ENCODE measurements at regions not wholly inside any gene's neighbourhood (a gene's known extent, or its start where the extent isn't known, plus 50 kb on each side); places are given as distances from the start of the nearest gene placed in this dataset.

- Histone ChIP-seq H3K4me1 (ENCODE audit: control insufficient read depth, insufficient read depth, low read length) (peaks cover 20% of the 10 kb centered on the region), H3K27ac (ENCODE audit: low read depth, low read length) (no peak overlapping the region), H3K27me3 (ENCODE audit: control insufficient read depth, insufficient read depth, low read length) (no peaks in the 10 kb centered on the region), H3K9ac (ENCODE audit: low read length) (no peak overlapping the region), H3K4me3 (ENCODE audit: low read depth, low read length) (no peak overlapping the region), H3K36me3 (ENCODE audit: control insufficient read depth, insufficient read depth, low read length) (peaks cover 5% of the 10 kb centered on the region; the same call in 1 of the 2 replicates), H3K9me3 (ENCODE audit: control insufficient read depth, insufficient read depth, low read depth, low read length) (no peaks in the 10 kb centered on the region)
These were observed 74.1 kb downstream of the HYCC1 start for GRCh38 chr7:22939842-22940241.

DNA sequence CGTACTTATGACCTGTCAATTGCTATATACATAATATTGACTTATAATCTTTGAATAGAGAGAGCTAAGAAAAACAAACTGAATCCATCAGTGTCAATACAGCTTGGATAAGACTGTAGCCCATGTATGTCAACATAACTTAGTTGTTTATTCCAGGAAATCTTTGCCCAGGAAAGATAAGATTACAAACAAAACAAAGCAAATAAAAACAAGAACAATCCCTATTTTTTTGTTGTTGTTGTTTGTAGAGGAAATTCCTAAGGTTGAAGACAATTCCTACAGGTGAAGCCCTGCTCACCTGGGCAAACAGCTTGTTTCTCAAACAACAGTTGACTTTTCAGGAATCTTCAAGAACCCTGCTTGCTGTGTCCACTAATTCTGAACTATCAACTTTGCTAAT, 76.0 kb downstream of the HYCC1 start:
- Histone ChIP-seq H3K4me3 (ENCODE audit: low read depth, low read length) (no peak overlapping the region), H3K27ac (ENCODE audit: low read depth, low read length) (no peak overlapping the region), H3K9ac (ENCODE audit: low read length) (no peak overlapping the region), H3K36me3 (ENCODE audit: control insufficient read depth, insufficient read depth, low read length) (peaks cover 5% of the 10 kb centered on the region; the same call in 1 of the 2 replicates), H3K4me1 (ENCODE audit: control insufficient read depth, insufficient read depth, low read length) (peaks cover 24% of the 10 kb centered on the region), H3K9me3 (ENCODE audit: control insufficient read depth, insufficient read depth, low read depth, low read length) (no peaks in the 10 kb centered on the region), H3K27me3 (ENCODE audit: control insufficient read depth, insufficient read depth, low read length) (no peaks in the 10 kb centered on the region)

- no peak overlapping the region for H3K27ac ChIP-seq (ENCODE audit: low read depth, low read length)
- peaks cover 5% of the 10 kb centered on the region; the same call in 1 of the 2 replicates for H3K36me3 ChIP-seq (ENCODE audit: control insufficient read depth, insufficient read depth, low read length)
- no peaks in the 10 kb centered on the region for H3K9me3 ChIP-seq (ENCODE audit: control insufficient read depth, insufficient read depth, low read depth, low read length)
- H3K9ac ChIP-seq (ENCODE audit: low read length) = no peak overlapping the region
- no peaks in the 10 kb centered on the region for H3K27me3 ChIP-seq (ENCODE audit: control insufficient read depth, insufficient read depth, low read length)
- peaks cover 16% of the 10 kb centered on the region for H3K4me1 ChIP-seq (ENCODE audit: control insufficient read depth, insufficient read depth, low read length)
- no peak overlapping the region for H3K4me3 ChIP-seq (ENCODE audit: low read depth, low read length)
These were observed 77.7 kb downstream of the HYCC1 start for GRCh38 chr7:22936246-22936645.

- Histone ChIP-seq H3K4me3 (ENCODE audit: low read depth, low read length) (no peak overlapping the region), H3K9ac (ENCODE audit: low read length) (no peak overlapping the region), H3K9me3 (ENCODE audit: control insufficient read depth, insufficient read depth, low read depth, low read length) (peaks cover 5% of the 10 kb centered on the region; the same call in 1 of the 2 replicates), H3K27ac (ENCODE audit: low read depth, low read length) (no peak overlapping the region), H3K4me1 (ENCODE audit: control insufficient read depth, insufficient read depth, low read length) (peaks cover 16% of the 10 kb centered on the region), H3K27me3 (ENCODE audit: control insufficient read depth, insufficient read depth, low read length) (no peaks in the 10 kb centered on the region), H3K36me3 (ENCODE audit: control insufficient read depth, insufficient read depth, low read length) (no peaks in the 10 kb centered on the region)
These were observed 78.7 kb downstream of the HYCC1 start for GRCh38 chr7:22935269-22935668.

DNA sequence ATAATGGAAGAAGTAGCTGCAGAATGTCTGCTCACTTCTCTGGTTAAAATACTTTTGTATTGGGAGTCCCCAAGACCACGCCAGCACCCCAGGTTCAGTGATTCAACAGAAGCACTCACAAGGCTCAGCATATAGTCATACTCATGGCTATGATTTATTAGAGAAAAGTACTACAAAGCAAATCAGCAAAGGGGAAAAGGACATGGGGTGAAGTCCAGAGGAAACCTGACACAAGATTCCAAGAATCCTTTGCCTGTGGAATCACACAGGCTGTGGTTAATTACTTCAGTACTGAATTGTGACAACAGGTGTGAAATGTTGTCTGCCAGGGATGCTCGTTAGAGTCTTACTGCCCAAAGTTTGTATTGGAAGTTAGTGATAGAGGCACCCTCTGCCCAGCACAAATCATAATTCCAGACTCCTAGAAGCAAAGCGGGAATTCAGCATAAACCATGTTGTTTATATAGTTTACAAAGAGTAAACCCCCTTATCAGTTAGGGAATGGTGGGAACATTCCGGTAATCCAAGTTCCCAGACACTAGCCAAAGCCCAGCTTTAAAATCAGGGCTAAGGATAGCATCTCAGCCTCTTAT, 79.4 kb downstream of the HYCC1 start:
- Histone ChIP-seq H3K9me3 (ENCODE audit: control insufficient read depth, insufficient read depth, low read depth, low read length) (peaks cover 5% of the 10 kb centered on the region; the same call in 1 of the 2 replicates), H3K36me3 (ENCODE audit: control insufficient read depth, insufficient read depth, low read length) (no peaks in the 10 kb centered on the region), H3K9ac (ENCODE audit: low read length) (no peak overlapping the region), H3K27ac (ENCODE audit: low read depth, low read length) (no peak overlapping the region), H3K4me3 (ENCODE audit: low read depth, low read length) (no peak overlapping the region), H3K27me3 (ENCODE audit: control insufficient read depth, insufficient read depth, low read length) (no peaks in the 10 kb centered on the region), H3K4me1 (ENCODE audit: control insufficient read depth, insufficient read depth, low read length) (peaks cover 16% of the 10 kb centered on the region)

DNA sequence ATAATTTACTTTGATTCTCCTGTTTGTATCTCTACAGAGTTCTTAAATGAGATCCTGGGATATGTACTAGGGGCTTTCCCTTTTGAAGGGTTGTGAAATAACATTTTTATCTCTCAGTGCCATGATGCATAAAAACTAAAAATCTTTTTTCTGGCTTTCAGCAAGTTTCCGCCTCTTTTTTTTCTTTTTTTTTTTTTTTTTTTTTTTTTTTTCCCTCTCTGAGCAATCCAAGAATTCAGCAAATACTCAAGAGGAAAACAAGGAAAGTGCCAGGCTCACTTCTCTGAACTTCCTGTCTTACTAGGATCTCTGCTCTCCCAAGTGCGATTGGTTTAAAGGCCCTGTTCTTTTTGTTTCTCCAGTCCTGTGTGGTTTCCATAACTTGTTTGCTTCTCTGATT, 79.9 kb downstream of the HYCC1 start:
- Histone ChIP-seq H3K4me1 (ENCODE audit: control insufficient read depth, insufficient read depth, low read length) (peaks cover 16% of the 10 kb centered on the region), H3K9me3 (ENCODE audit: control insufficient read depth, insufficient read depth, low read depth, low read length) (peaks cover 5% of the 10 kb centered on the region; the same call in 1 of the 2 replicates), H3K9ac (ENCODE audit: low read length) (no peak overlapping the region), H3K4me3 (ENCODE audit: low read depth, low read length) (no peak overlapping the region), H3K27ac (ENCODE audit: low read depth, low read length) (no peak overlapping the region), H3K36me3 (ENCODE audit: control insufficient read depth, insufficient read depth, low read length) (no peaks in the 10 kb centered on the region), H3K27me3 (ENCODE audit: control insufficient read depth, insufficient read depth, low read length) (no peaks in the 10 kb centered on the region)

- H3K27me3 ChIP-seq (ENCODE audit: control insufficient read depth, insufficient read depth, low read length) = no peaks in the 10 kb centered on the region
- H3K9me3 ChIP-seq (ENCODE audit: control insufficient read depth, insufficient read depth, low read depth, low read length) = peaks cover 5% of the 10 kb centered on the region; the same call in 1 of the 2 replicates
- H3K36me3 ChIP-seq (ENCODE audit: control insufficient read depth, insufficient read depth, low read length) = no peaks in the 10 kb centered on the region
- no peak overlapping the region for H3K27ac ChIP-seq (ENCODE audit: low read depth, low read length)
- H3K4me1 ChIP-seq (ENCODE audit: control insufficient read depth, insufficient read depth, low read length) = peaks cover 7% of the 10 kb centered on the region; the same call in 1 of the 2 replicates
- no peak overlapping the region for H3K9ac ChIP-seq (ENCODE audit: low read length)
- H3K4me3 ChIP-seq (ENCODE audit: low read depth, low read length) = no peak overlapping the region
These were observed 81.0 kb downstream of the HYCC1 start for GRCh38 chr7:22932896-22933295.

DNA sequence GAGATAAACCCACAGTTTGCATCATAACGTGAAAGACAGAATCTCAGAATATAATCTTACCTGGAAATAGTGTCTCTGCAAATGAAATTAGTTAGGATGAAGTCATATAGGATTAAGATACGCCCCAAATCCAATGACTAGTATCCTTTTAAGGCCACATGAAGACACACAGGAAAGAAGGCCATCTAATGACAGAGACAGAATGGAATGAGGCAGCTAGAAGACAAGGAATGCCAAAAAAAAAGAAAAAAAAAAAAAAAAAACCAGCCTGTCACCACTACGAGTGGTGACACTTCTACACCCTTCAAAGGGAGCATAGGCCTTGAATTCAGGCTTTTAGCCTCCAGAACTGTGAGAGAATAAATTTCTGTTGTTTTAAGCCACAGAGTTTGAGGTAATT, 82.9 kb downstream of the HYCC1 start:
- H3K36me3 ChIP-seq (ENCODE audit: control insufficient read depth, insufficient read depth, low read length) = no peaks in the 10 kb centered on the region
- H3K9ac ChIP-seq (ENCODE audit: low read length) = no peak overlapping the region
- no peaks in the 10 kb centered on the region for H3K27me3 ChIP-seq (ENCODE audit: control insufficient read depth, insufficient read depth, low read length)

DNA sequence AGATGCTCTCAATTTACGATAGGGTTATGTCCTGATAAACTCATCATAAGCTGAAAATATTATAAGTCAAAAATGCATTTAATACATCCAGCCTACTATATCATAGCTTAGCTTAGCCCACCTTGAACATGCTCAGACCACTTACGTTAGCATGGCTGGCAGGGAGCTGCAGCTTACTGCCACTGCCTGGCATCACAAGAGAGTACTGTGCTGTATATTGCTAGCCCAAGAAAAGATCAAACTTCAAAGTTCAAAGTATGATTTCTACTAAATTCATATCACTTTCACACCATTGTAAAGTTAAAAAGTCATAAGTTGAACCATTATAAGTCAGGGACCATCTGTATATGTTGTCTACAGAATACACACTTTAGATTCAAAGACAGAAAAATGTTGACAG, 91.6 kb downstream of the HYCC1 start:
- no peaks in the 10 kb centered on the region for H3K36me3 ChIP-seq (ENCODE audit: control insufficient read depth, insufficient read depth, low read length)

More for the DNA sequence above, 82.9 kb downstream of the HYCC1 start:
- Histone ChIP-seq H3K9me3 (ENCODE audit: control insufficient read depth, insufficient read depth, low read depth, low read length) (peaks cover 5% of the 10 kb centered on the region; the same call in 1 of the 2 replicates), H3K4me1 (ENCODE audit: control insufficient read depth, insufficient read depth, low read length) (peaks cover 7% of the 10 kb centered on the region; the same call in 1 of the 2 replicates), H3K27ac (ENCODE audit: low read depth, low read length) (no peak overlapping the region), H3K4me3 (ENCODE audit: low read depth, low read length) (no peak overlapping the region)

GRCh38 chr7:22921386-22922086, 92.4 kb downstream of the HYCC1 start:
- H3K27ac ChIP-seq (ENCODE audit: low read depth, low read length) = no peak overlapping the region
- H3K36me3 ChIP-seq (ENCODE audit: control insufficient read depth, insufficient read depth, low read length) = no peaks in the 10 kb centered on the region
- no peaks in the 10 kb centered on the region for H3K4me1 ChIP-seq (ENCODE audit: control insufficient read depth, insufficient read depth, low read length)
- no peaks in the 10 kb centered on the region for H3K27me3 ChIP-seq (ENCODE audit: control insufficient read depth, insufficient read depth, low read length)
- H3K9me3 ChIP-seq (ENCODE audit: control insufficient read depth, insufficient read depth, low read depth, low read length) = peaks cover 34% of the 10 kb centered on the region
- H3K9ac ChIP-seq (ENCODE audit: low read length) = no peak overlapping the region
- no peak overlapping the region for H3K4me3 ChIP-seq (ENCODE audit: low read depth, low read length)

More for the DNA sequence above, 91.6 kb downstream of the HYCC1 start:
- Histone ChIP-seq H3K9me3 (ENCODE audit: control insufficient read depth, insufficient read depth, low read depth, low read length) (peaks cover 30% of the 10 kb centered on the region), H3K27me3 (ENCODE audit: control insufficient read depth, insufficient read depth, low read length) (no peaks in the 10 kb centered on the region), H3K9ac (ENCODE audit: low read length) (no peak overlapping the region), H3K4me1 (ENCODE audit: control insufficient read depth, insufficient read depth, low read length) (no peaks in the 10 kb centered on the region), H3K4me3 (ENCODE audit: low read depth, low read length) (no peak overlapping the region), H3K27ac (ENCODE audit: low read depth, low read length) (no peak overlapping the region)

- Histone ChIP-seq H3K36me3 (ENCODE audit: control insufficient read depth, insufficient read depth, low read length) (no peaks in the 10 kb centered on the region), H3K27ac (ENCODE audit: low read depth, low read length) (no peak overlapping the region), H3K27me3 (ENCODE audit: control insufficient read depth, insufficient read depth, low read length) (no peaks in the 10 kb centered on the region), H3K4me1 (ENCODE audit: control insufficient read depth, insufficient read depth, low read length) (no peaks in the 10 kb centered on the region), H3K9ac (ENCODE audit: low read length) (no peak overlapping the region), H3K4me3 (ENCODE audit: low read depth, low read length) (no peak overlapping the region), H3K9me3 (ENCODE audit: control insufficient read depth, insufficient read depth, low read depth, low read length) (peaks cover 34% of the 10 kb centered on the region)
These were observed 93.3 kb downstream of the HYCC1 start for GRCh38 chr7:22920672-22921071.
